NCI-H2227 treated with DMSO at 0.1 percent for 48 hours (cell line): ENCODE measurements at regions not wholly inside any gene's neighbourhood (a gene's known extent, or its start where the extent isn't known, plus 50 kb on each side); places are given as distances from the start of the nearest gene placed in this dataset.

Source experiments
- DNase-seq: peaks from one replicate; lab custom pipeline; 2025; lab: John Stamatoyannopoulos, UW

DNA sequence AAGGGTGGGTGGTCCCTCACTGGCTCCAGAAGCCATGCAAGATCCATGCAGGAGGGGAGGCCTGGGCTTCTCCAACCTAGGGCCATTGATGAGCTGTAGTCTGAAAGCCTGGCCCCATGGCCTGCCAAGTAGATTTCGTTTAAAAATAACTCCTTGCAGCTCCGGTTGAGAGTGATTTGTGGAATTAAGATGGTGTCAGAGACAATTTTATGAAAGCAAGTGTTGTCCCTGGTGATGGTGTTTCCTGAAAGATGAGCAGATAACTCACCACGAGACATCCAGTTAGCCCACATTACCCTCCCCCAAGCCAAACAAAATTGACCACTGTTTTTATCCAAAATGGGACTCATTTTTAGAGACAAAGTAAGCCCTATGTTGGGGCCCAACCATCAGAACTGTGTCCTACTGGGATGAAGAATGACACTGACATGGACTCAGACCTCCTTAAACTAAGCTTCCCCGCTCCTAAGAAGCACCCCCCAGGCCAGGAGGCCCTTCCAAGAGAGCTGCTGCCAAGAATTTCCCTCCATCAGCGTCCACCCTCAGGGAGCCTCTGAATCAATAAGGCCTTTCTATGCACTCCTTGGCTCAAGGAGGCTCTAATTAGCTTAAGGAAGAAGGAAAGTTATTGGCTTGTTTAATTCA lies 174.2 kb upstream of the NCAM1 start:
- no peak for DNase-seq

- no peak for DNase-seq
These were observed 171.7 kb upstream of the NCAM1 start for GRCh38 chr11:112789481-112789880.

GRCh38 chr11:112790286-112790685 lies 170.9 kb upstream of the NCAM1 start:
- no peak for DNase-seq

DNA sequence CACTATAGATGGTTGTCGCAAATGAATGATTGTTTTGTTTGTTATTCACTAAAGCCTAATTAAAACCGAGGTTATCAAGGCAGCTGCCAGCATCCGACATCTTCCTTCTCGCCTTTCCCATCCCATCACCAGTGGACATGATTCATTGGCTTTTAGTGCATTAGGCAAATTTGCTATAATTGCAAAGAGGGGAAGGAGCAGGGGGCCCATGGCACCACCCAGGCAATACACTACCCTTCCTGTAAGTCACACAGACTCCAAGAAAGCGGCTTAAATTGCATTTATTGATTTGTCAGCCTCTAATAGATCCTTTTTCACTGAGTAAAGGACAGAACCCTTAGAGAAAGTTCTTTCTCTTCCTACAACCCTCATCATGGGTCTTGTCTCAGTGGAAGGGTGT lies 169.2 kb upstream of the NCAM1 start:
- DNase-seq, result no peak

DNA sequence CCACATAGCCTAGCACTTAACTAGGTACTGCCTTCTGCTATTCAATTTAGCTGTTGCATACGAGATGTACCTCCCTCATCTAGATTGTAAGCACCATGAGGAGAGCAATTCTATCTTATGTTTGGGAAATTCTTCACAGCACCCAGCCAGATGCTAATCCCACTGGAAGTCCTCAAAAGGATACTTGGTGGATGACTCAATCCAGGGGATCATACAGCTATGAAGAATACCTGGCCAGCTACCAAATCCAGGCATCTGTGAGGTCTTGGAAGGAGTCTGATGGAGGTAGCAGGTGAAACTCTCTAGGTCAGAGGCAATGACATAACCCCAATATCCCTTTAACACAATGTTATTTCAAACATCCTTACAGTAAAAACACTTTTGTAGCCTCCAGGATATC lies 167.8 kb upstream of the NCAM1 start:
- DNase-seq, result no peak

- no peak for DNase-seq
These were observed 166.8 kb upstream of the NCAM1 start for GRCh38 chr11:112794331-112794846.

DNA sequence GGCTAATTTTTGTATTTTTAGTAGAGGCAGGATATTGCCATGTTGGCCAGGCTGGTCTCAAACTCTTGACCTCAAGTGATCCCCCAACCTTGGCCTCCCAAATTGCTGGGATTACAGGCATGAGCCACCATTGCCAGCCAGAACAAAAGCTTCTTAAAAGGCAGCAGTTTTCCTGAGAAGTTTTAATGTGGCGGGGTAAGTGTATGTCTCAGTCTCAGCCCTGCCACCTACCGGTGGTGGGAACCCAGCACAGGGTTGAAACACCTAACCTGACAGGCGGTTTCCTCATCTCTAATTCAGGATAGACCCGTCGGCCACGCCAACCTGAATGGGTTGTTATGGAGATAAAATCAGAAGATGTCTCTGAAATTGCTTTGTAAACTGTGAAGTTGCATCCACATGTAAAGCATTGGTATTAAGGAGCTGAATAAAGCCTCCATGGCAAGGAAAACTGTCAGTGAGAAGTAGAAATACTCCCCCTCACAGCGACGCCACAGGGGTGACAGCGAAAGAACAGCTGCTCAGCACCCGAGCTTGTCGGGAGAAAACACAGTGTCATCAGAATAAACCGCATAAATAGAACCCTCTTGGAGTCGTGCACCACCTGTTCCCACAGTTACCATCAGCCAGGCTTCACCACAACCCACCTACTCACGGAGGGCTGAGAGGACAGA lies 165.9 kb upstream of the NCAM1 start:
- DNase-seq, result no peak

DNA sequence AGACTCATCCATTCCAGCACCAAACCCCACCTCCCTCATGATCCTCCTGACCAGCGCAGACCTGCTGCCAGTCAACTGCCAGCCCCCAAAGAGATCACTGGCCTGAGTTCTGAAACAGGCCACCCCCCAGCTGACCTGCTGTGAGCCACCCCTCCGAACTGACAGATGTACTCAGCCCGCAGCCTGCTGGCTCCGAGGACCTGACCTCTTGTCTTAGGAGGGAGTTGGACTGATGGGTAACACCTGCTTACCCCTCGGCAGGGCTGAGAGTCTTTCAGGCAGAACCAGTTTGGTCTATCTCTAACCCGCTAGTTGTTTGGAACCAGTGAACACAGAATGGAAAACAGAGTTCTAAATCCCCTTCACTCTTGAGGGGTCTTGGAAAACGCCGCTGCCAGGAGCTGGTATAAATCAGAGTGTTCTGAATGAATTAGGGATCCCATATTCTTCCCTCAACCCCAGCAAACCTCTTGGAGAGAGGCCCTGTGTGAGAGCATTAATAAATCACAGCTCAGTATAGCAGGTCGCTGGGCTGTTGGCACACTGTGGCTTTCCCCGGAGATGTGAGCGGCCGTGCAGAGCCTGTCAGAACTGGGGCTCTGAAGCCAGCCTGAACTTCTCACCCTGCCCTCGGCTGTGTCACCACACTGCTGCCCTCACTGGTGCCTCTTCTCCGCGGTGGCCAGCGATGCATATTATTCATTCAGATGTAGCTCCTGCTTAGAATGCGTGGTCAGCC lies 165.1 kb upstream of the NCAM1 start:
- DNase-seq, result no peak

DNA sequence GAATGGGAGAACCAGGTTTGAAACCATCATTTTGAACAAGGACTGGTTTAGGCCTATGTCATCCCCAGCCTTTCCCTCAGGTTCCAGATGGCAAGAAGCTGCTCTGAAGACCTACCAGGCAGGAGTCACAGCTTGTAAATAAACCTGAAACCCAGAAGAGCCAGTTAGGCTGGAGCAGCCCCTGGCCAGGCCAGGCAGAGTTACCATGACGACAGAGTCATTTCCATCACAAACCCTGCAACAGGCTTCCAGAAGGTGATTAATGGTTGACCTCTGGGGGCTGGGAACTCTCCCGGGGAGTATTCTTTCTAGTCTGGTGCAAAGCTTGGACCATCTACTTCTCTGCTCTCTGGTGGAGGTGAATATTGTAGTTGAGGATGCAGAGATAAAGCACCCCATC lies 164.1 kb upstream of the NCAM1 start:
- peak; percentile 30 for DNase-seq

DNA sequence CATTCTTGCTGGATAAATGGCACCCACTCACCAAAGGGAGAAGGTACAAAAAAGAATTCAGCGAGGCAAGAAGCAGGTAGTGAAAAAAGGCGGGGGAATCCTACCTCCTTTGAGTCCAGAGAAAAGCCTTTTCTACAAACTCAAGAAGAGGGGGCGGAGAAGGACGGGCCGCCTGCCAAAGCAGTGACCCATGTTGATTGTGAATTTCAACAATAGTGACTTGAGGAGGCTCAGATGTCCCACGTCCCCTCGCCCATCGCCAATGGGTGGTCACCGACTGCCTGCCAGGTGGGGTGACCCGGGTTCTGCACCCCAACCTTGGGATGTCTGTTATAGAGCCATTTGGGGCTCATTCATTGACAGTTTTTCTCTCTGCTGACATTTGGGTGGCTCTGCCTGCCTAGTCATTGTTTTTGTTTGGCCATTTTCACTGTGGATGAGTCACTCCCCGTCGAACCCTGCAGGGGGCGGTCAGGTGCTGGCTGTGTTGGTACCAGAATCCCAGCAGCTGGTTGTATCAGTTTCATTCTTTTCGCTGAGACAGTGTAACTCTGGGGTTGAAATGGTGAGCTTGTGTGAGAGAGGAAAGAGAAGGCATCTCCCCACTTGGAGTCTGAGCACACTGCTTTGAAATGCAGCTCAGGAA lies 163.4 kb upstream of the NCAM1 start:
- DNase-seq, result peak; percentile 36

GRCh38 chr11:112801025-112801816 lies 160.0 kb upstream of the NCAM1 start:
- DNase-seq, result no peak

DNA sequence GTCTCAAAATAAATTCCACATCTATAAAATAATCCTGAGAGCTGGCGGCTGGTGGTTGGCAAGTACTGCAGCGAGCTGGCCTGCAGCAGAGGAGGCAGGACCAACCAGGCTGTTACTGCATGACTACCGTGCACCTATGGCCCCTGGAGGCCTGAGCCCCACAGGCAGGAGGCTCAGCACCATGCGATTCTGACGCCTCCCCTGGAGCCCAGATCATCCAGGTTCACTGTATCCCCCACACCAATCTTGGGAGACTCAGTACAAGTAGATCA lies 159.5 kb upstream of the NCAM1 start:
- no peak for DNase-seq

- DNase-seq, result no peak
These were observed 155.6 kb upstream of the NCAM1 start for GRCh38 chr11:112805658-112806057.

GRCh38 chr11:112806256-112806655 lies 155.0 kb upstream of the NCAM1 start:
- DNase-seq, result no peak

GRCh38 chr11:112806876-112807275 lies 154.3 kb upstream of the NCAM1 start:
- no peak for DNase-seq

GRCh38 chr11:112809429-112809828 lies 151.8 kb upstream of the NCAM1 start:
- no peak for DNase-seq

GRCh38 chr11:112810951-112811350 lies 150.3 kb upstream of the NCAM1 start:
- DNase-seq, result no peak

- no peak for DNase-seq
These were observed 149.4 kb upstream of the NCAM1 start for GRCh38 chr11:112811783-112812182.

DNA sequence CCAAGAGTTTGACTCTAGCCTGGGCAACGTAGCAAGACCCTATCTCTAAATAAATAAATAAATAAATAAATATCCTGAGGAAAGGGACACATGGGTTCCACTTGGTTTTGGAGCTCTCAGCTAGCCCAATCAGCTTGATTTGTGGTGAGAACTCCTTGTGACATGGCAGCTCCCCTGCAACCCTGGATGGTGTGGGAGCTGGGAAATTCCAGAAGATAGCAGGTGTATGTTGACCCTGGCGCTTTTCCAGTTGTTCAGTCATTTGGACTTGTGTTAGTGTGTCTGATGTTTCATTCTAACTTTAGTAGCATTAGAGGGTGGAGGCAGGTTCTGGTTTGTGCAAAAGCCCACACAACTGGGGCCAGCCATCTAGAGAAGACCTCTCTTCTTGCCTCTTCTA lies 148.5 kb upstream of the NCAM1 start:
- DNase-seq, result no peak

- DNase-seq, result no peak
These were observed 147.1 kb upstream of the NCAM1 start for GRCh38 chr11:112814168-112814567.

DNA sequence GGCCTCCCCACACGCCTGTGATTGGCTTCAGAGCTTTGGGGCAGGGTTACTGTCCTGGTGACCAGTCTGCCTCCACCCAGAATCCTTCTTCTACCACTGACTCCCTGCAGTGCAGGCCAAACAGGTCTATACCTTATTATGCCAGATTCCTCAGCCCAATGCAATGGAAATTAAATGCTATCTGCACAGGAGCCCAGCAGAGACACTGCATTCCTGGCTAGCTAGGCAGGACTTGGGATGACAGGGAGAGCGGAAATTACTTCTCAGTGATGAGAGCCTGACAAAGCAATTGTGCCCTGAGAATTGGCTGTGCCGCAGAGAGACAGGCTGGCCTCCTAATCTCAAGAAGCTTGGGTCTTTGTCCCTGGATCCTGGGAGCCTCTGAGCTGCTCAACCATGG lies 143.8 kb upstream of the NCAM1 start:
- no peak for DNase-seq
